ENCODE measurements at regions not wholly inside any gene's neighbourhood (a gene's known extent, or its start where the extent isn't known, plus 50 kb on each side); places are given as distances from the start of the nearest gene placed in this dataset.
A peak's percentile ranks its signal among the peaks of the same experiment; 100 is the strongest.

GRCh38 chr1:10914056-10914455 is 98.4 kb upstream of the TARDBP start:
- no peak for DNase-seq

GRCh38 chr1:10915594-10915993 is 96.9 kb upstream of the TARDBP start:
- no peak for DNase-seq

DNA sequence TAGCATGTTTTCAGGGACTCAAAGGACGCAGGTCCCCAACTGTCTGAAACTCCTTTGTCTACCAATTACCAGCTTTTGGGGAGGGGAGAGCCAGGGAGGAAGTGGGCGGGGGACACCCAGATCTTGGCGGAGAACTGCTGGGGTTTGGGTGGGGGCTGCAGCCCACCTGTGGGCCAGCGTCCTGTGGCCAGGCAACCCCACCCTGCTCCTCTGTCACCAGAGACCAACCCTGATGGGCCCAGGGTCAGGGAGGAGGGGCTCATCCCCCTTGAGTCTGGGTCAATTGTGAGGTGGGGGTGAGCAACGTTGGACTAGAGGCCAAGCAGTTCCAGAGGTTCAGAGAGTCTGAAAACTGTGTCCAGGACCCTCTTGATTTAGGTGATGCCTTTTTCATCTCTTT is 96.1 kb upstream of the TARDBP start:
- DNase-seq: no peak

DNA sequence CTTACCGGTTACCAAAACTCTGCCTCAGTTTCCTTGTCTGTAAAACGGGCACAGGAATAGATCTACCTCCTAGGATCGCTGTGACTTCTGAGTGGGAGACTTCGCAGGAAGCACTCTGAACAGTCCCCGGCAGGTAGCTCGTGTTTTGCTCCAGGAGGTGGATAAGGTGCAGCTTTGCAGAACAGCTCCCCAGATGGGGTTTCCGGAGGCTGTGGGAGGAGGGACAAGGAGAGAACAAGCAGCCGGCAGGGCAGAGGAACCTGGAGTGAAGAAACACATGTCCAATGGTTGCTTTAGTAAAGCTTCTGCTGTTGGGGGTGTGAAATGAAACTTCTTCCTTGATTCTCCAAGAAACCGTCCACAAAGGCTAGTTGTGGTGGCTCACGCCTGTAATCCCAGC is 95.5 kb upstream of the TARDBP start:
- no peak for DNase-seq

DNA sequence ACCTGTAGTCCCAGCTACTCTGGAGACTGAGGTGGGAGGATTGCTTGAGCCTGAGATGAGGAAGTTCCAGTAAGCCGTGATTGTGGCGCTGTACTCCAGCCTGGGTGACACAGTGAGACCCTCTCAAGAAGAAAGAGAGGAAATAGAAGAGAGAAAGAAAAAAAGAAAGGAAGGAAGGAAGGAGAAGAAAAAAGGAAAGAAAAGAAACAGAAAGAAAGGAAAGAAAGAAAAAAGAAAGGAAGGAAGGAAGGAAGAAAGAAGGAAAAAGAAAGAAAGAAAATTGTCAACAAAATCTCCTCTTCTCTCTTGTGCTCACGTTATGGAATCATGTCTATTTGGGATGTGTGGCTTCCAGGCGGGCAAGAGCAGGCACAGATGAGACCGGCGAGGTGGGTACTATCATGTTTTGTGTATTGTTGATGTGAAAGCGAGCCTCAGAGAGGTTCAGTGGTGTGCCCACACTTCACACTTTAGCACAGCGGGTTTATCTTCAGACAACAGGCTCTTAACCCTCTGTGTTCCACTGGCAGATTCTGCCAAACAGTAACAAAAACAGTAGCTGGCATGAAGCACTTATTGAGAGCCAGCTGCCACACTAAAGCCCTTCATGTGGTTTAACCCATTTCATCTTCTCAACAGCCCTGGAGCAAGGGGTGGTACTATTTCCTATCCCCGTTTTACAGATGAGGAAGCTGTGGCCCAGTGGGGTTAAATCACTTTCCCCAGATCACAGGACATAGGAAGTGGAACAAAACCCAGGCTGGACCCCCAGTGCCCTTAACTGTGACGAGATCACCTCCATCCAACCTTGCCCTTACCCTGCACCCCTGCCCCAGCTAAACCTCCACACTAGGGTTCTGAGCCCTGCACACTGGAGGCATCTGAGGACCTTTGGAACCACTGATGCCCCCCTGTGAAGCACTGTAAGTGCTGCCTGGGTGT is 94.7 kb upstream of the TARDBP start:
- DNase-seq: peak; percentile 19

DNA sequence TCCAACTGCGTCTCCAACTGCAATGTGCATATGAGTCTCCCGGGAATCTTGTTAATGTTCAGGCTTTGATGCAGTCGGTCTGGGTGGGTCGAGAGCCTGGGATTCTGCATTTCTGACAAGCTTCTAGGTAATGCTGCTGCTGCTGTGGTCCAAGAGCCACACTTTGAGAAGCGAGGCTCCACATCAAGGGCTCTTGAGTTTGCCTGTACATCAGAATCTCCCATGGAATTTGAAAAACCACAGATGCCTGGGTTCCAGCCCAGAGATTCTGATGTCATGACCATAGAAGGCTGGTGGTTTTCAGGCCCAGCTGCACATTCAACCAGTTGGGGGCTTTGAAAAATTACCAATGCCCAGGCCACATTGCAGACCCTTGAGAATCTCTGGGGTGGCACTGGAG is 93.9 kb upstream of the TARDBP start:
- DNase-seq: no peak

- no peak for DNase-seq
Observed at GRCh38 chr1:10920063-10920626, 92.3 kb upstream of the TARDBP start.

DNA sequence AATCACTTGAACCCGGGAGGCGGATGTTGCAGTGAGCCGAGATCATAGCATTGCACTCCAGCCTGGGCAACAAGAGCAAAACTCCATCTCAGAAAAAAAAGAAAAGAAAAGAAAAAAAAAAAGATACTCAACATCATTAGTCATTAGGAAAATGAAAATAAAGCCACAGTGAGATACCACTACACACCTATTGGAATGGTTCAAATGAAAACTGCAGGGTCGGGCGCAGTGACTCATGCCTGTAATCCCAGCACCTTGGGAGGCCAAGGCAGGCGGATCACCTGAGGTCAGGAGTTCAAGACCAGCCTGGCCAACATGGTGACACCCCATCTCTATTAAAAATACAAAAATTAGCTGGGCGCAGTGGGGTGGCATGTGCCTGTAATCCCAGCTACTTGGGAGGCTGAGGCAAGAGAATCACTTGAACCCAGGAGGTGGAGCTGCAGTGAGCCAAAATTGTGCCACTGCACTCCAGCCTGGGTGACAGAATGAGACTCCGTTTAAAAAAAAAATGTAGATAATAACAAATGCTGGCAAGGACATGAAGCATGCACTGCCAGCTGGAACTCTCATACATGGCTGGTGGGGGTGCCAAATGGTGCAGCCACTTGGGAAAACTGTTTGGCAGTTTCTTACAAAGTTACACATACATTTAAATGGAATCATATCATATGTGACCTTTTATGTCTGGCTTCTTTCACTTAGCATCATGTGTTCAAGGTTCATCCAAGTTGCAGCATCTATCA is 90.0 kb upstream of the TARDBP start:
- peak; percentile 67 for DNase-seq

DNA sequence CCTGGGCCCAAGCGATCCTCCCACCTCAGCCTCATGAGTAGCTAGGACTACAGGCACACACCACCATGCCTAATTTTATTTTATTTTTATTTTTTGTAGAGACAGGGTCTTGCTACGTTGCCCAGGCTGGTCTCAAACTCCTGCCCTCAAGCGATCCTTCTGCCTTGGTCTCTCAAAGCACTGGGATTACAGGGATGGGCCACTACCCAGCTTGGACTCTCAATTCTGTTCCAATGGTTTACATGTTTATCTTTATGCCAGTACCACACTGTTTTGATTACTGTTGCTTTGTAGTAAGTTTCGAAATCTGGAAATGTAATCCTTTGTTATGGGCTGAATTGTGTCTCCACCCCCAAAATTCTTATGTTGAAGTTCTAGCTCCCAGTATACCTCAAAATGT is 88.4 kb upstream of the TARDBP start:
- DNase-seq: no peak

- DNase-seq: no peak
Observed at GRCh38 chr1:10928654-10929053, 83.8 kb upstream of the TARDBP start.

- DNase-seq: peak; percentile 79
Observed at GRCh38 chr1:10932088-10932487, 80.4 kb upstream of the TARDBP start.

DNA sequence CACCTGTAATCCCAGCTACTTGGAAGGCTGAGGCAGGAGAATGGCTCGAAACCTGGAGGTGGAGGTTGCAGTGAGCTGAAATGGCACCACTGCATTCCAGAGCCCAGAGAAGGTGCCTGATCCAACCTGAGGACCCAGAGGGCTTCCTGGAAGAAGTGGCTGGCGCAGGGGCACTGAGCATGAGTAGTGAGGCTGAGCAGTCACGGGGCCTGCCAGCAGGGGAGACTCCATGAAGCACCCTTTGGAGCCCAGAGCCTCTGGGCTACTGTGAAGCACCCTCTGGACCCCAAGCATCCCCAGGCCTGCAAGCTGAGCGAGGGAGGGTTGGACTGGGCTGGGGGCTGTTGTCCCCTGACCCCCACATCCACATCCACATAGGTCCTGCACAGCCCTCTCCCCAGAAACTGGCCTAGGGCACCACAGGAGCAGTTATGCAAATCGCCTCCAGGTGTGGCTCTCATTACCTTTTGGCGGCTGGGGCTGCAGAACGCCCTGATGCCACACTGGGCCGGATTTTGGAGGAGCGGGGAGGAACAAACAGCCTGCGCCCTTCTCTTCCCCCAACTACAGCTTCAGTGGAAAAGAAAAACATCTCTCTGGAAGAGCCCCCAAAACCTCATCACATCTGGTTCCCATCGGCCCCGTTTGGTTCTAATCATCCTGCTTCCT is 78.2 kb upstream of the TARDBP start:
- DNase-seq: no peak

DNA sequence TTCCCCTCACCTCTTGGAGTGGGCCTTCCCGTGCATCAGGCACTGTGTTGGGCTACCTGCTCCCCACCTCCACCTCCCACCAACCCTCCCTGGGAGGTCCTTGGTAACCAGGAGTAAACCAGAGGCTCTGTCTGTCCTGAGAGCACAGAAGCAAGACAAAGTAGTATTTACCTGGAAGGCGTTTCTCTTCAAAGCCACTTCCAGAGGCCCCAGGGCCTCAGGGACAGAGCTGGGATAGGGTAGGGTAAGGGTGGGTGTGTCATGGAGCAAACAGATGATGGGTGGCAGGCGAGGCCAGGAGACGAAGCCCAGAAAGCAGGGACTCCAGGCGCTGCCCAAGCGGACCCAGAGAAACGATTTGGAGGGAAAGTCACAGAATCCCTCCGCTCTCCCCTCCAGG is 77.2 kb upstream of the TARDBP start:
- DNase-seq: no peak

GRCh38 chr1:10935724-10936123 is 76.7 kb upstream of the TARDBP start:
- DNase-seq: no peak

DNA sequence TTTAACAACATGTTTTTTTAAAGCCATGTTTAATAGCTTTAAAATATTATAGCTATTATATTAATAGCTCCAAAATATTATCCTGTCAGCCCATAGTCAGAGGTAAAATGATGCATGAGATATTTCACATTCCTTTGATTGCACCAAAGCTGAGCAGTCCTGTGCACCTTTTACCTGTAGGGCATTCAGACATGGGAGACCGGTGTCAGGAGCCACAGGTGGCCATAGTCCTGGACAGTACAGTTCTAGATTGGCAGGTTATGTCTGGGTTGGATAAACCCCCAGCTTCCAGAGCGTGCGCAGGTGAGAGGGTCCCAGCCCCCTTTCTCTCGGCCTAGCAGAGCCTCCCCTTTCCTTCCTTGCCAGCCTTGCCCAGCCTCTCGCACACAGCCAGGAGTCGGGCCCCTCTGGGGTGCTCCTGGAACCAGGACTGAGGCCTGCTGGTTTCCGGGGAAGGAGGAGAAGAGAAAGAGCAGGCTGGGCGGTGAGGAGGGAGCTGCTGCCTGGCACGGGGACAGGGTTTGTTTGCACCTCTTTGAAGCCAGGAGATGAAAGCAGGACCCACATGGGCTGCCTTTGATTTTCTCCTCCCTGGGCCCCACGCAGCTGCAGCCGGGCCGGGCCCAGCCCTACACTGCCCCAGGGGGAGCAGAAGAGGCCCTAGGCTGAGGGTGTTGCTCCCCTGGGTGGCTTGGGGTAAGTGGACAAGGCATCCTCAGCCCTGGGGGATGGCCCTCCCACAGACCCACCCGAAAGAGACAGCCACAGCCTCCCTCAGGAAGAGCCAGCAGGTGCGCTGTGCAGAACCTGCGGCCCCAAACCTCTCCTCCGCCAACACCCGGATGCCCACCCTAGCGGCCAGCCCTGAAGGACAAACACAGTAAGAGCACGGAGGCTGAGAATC is 75.2 kb upstream of the TARDBP start:
- DNase-seq: no peak

DNA sequence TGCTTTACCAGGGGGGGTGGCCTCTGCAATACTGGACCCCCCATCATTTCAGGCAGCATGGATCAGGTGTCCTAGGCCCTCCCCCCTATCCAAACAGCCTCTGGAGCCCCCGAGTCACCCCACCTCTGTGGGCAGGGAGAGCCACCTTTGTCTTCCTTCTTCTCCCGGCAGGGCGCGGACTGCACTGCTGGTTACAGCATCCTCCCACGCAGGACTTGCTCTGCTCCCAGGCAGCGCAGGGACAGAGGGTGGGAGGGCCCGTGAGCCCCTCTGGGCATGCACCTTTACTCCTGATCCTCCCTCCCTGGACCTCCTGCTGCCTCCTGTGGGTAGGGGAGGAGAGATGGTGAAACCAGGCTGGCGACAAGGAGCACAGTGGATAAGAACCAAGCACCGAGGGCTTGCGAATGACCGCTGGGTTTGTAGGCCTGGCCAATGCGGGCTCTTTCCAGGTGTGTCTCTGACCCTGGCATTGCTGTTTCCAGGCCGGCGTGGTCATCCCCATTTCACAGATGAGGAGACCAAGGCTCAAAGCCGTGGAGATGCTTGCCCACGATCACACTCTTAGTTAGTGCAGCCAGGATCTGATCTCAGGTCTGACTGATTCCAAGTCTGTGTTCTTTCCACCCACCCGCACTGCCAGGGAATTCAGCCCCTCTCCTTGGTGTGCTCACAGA is 73.6 kb upstream of the TARDBP start:
- no peak for DNase-seq

DNA sequence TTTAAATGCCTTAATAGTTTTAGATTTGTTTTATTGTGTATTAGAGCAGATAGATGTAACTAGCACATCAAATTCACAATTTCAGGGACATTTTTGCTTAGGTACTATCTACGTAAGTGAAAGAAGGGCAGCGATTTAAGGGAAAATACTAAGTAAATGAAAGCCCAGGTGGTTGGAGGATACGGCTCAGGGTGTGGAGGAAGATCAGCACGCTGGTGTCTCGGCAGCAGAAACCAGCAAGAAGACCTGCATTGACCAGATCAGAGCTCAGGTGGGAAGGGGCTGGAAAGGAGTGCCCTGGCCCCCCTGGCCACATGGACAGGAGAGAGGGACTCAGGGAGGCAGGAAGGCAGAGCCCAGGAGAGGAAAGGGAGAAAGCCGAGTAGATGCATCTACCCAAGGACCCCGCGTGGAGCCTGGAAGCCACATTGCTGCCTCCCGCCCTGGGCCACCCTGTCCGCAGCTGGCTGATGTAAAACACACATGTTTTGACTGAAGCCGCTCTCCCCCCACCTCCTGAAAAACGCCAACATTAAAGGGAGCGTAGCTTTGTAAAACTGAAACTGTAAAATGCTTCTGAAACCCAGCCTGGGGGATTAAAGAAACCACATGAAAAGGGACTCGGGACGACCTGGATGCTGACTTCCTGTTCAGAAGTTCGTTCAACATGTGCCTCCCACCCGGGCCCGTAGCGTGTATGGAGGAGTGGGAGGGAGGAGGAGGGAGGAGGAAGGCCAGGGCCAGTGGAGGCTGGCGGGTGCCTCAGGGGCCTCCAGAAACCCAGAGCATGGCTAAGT is 72.6 kb upstream of the TARDBP start:
- peak; percentile 83 for DNase-seq

- no peak for DNase-seq
Observed at GRCh38 chr1:10940451-10940804, 72.0 kb upstream of the TARDBP start.

DNA sequence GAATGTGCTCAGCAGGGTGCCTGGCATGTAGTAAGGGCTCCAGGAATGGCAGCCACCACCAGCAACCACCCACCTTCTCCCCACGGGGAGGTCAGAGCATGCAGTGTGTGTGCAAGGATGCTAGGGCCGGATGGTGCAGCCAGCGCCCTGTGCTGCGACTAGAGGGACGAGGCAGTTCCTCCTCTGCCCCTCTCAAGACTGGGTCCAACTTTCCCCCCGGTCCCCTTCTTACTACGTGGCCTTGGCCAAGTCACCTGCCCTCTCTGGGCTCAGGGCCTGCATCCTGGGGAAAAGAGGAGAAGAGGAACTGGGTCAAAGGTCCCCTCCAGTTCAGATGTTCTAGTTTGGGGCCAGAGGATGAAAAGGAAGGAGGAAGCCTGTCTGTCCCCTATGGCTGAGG is 71.6 kb upstream of the TARDBP start:
- DNase-seq: no peak

- peak; percentile 68 for DNase-seq
Observed at GRCh38 chr1:10941891-10942541, 70.4 kb upstream of the TARDBP start.
